ENCODE measurements at regions not wholly inside any gene's neighbourhood (a gene's known extent, or its start where the extent isn't known, plus 50 kb on each side); places are given as distances from the start of the nearest gene placed in this dataset.

DNA sequence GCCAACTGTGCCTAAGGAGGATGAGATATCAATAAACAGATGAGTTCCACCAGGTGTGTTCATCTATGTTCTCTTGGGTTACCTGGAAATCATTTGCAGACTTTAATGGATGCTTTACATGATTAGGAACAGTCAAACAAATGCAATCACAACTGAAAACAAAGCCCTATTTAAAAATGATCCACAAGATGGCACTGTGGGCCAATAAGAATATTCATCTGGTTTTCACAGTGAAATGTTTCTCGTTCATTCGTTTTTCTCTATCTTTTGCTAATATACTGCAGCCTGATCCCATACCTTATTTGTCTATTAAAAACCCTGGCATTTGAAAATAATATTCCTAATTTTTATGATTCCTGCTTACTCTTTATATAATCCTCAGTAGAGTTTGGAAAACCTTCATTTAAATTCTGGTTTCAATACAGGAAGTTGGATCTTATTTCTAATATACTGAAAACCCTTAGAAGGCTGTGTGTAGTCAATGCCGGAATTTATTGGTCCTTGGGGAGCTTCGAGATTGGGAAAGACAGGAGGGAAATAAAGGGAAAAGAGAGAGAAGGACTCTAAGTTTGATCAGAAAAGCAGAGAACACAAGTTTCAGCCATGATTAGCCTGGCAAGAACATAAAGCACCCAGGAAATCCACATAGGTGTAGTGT, 63.8 kb upstream of the TAPT1 start (continued):
- no peak for TF ChIP-seq ZSCAN20 (CRISPR knock-in tag; IDR thresholded peaks at IDR 0.05)
- TF ChIP-seq RFX5 (IDR thresholded peaks at IDR 0.05): no peak
- no peak for TF ChIP-seq SREBF2 (IDR thresholded peaks at IDR 0.05)
- no peak for TF ChIP-seq CHD2 (IDR thresholded peaks at IDR 0.05; ENCODE audit: low read length, partially characterized antibody)
- TF ChIP-seq CBX2 (IDR thresholded peaks at IDR 0.05; ENCODE audit: borderline replicate concordance, low read depth): no peak
- TF ChIP-seq NR3C1 (IDR thresholded peaks at IDR 0.05): no peak
- TF ChIP-seq TFCP2L1 (CRISPR knock-in tag; IDR thresholded peaks at IDR 0.05): no peak
- no peak for TF ChIP-seq EP300 (IDR thresholded peaks at IDR 0.05)
- TF ChIP-seq, protein P1, sequence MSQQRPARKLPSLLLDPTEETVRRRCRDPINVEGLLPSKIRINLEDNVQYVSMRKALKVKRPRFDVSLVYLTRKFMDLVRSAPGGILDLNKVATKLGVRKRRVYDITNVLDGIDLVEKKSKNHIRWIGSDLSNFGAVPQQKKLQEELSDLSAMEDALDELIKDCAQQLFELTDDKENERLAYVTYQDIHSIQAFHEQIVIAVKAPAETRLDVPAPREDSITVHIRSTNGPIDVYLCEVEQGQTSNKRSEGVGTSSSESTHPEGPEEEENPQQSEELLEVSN (IDR thresholded peaks at IDR 0.05; ENCODE audit: borderline replicate concordance, low read depth): no peak
- no peak for TF ChIP-seq FOXS1 (CRISPR knock-in tag; IDR thresholded peaks at IDR 0.05)

DNA sequence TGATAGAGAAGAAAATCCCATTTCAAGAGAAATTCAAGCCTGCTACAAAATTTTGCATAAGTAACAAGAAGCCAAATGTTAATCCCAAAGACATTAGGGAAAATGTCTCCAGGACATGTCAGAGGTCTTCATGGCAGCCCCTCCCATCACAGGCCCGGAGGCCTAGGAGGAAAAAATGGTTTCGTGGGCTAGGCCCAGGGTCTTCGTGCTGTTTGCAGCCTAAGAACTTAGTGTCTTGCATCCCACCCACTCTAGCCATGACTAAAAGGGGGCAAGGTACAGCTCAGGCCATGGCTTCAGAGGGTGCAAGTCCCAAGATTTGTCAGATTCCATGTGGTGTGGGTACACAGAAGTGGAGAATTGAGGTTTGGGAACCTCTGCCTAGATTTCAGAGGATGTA, 57.8 kb upstream of the TAPT1 start:
- FAIRE-seq: no peak

GRCh38 chr4:16278178-16278577, 51.9 kb upstream of the TAPT1 start:
- ChIA-PET POLR2A (no interaction called here), CTCF (interaction anchor here (1.0 to 1.6 kb wide), 3 partner anchors 8 to 1170 kb away, joined by 3 to 5 read pairs (median 3); no protein-coding TSS in a partner anchor)
- FAIRE-seq (no peak), ATAC-seq (no peak), DNase-seq (ENCODE audit: low read depth in 1 of 2, low spot score in 1 of 2) (no peak)
- no peaks in the 10 kb centered on the region for H3K4me1 ChIP-seq
- no peak overlapping the region for H3K4me3 ChIP-seq
- no peak overlapping the region for H3K27ac ChIP-seq
- no peak for TF ChIP-seq RARB (CRISPR knock-in tag; IDR thresholded peaks at IDR 0.05)
- TF ChIP-seq JUNB (IDR thresholded peaks at IDR 0.05): no peak
- no peak for TF ChIP-seq HDAC2 (IDR thresholded peaks at IDR 0.05)
- no peak for TF ChIP-seq MYC (IDR thresholded peaks at IDR 0.05; ENCODE audit: borderline replicate concordance, low read length)
- no peak for TF ChIP-seq MAFK (IDR thresholded peaks at IDR 0.05; ENCODE audit: partially characterized antibody)
- TF ChIP-seq, protein P2, sequence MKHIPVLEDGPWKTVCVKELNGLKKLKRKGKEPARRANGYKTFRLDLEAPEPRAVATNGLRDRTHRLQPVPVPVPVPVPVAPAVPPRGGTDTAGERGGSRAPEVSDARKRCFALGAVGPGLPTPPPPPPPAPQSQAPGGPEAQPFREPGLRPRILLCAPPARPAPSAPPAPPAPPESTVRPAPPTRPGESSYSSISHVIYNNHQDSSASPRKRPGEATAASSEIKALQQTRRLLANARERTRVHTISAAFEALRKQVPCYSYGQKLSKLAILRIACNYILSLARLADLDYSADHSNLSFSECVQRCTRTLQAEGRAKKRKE (CRISPR knock-in tag; IDR thresholded peaks at IDR 0.05; ENCODE audit: low read depth): no peak
- no peak for TF ChIP-seq SMC3 (IDR thresholded peaks at IDR 0.05)
- TF ChIP-seq ZNF302 (CRISPR knock-in tag; IDR thresholded peaks at IDR 0.05): no peak
- no peak for TF ChIP-seq TP53 (CRISPR knock-in tag; IDR thresholded peaks at IDR 0.05)
- TF ChIP-seq TFCP2L1 (CRISPR knock-in tag; IDR thresholded peaks at IDR 0.05): no peak
- no peak for TF ChIP-seq ZSCAN20 (CRISPR knock-in tag; IDR thresholded peaks at IDR 0.05)
- H3K4me2 ChIP-seq: no peak overlapping the region
- H3K9me3 ChIP-seq: peaks cover 25% of the 10 kb centered on the region; the same call in 2 of the 3 replicates
- WGBS (ENCODE audit: missing lambda C conversion rate): 33% methylated on average over 1 of the region's 1 CpG

More for the DNA sequence above, 57.8 kb upstream of the TAPT1 start:
- no peak for TF ChIP-seq FOXS1 (CRISPR knock-in tag; IDR thresholded peaks at IDR 0.05)
- peak; percentile 89 for TF ChIP-seq ZFP36 (IDR thresholded peaks at IDR 0.05; ENCODE audit: borderline replicate concordance, partially characterized antibody)
- TF ChIP-seq KDM1A (IDR thresholded peaks at IDR 0.05; ENCODE audit: low read depth): no peak
- no peak for TF ChIP-seq BCL3 (IDR thresholded peaks at IDR 0.05)
- no peak for TF ChIP-seq POLR2AphosphoS2 (conservative IDR thresholded peaks at IDR 0.05; ENCODE audit: low read length)
- Histone ChIP-seq H3K4me3 (no peak overlapping the region), H3K27ac (no peak overlapping the region), H3K4me2 (no peak overlapping the region), H3K9me3 (peaks cover 6% of the 10 kb centered on the region; the same call in 2 of the 3 replicates), H3K4me1 (no peaks in the 10 kb centered on the region)
- DNase-seq (ENCODE audit: low read depth in 1 of 2, low spot score in 1 of 2) (no peak), ATAC-seq (no peak)
- POLR2A ChIA-PET: no interaction called here
- CTCF ChIA-PET: no interaction called here
- 6% methylated on average over 3 of the region's 3 CpGs for WGBS (ENCODE audit: missing lambda C conversion rate)
